GM23338 (cell line): ENCODE measurements at regions not wholly inside any gene's neighbourhood (a gene's known extent, or its start where the extent isn't known, plus 50 kb on each side); places are given as distances from the start of the nearest gene placed in this dataset.
A peak's percentile ranks its signal among the peaks of the same experiment; 100 is the strongest.

Experiments used
- ATAC-seq: fragments of 200-7000 bp; cut with Tn5 transposase; 3 replicates; pipeline ENCODE4 v1.9.1; 2020
- DNase-seq: peaks from one replicate; pipeline ENCODE4 v3.0.0-alpha.2; 2015; ENCODE audit warnings: low spot score
- H2AFZ ChIP-seq: fragments of 200-600 bp; sonication (generic); 2 replicates; pipeline ENCODE4 v1.8.0; 2016; ENCODE audit warnings: antibody characterized with exemption, mild to moderate bottlenecking, moderate library complexity
- H3F3A ChIP-seq: fragments of 200-600 bp; sonication (generic); replicated peaks from 2 replicates; pipeline ENCODE4 v1.8.0; 2017; ENCODE audit warnings: antibody characterized with exemption, mixed run types, low read depth
- H3K27ac ChIP-seq: fragments of 200-600 bp; sonication (generic); 2 replicates; pipeline ENCODE4 v1.6.1; 2016; ENCODE audit warnings: low read depth
- H3K27me3 ChIP-seq: fragments of 200-600 bp; sonication (generic); 2 replicates; pipeline ENCODE4 v1.8.0; 2016; ENCODE audit warnings: mild to moderate bottlenecking, mixed run types, moderate library complexity; ENCODE audit not compliant: insufficient read depth
- H3K36me3 ChIP-seq: fragments of 200-600 bp; sonication (generic); 2 replicates; pipeline ENCODE4 v1.8.0; 2016; ENCODE audit warnings: mild to moderate bottlenecking; ENCODE audit not compliant: insufficient read depth
- H3K4me1 ChIP-seq: fragments of 200-600 bp; sonication (generic); 2 replicates; pipeline ENCODE4 v1.8.0; 2016; ENCODE audit warnings: mild to moderate bottlenecking, moderate library complexity; ENCODE audit not compliant: insufficient read depth
- H3K4me2 ChIP-seq: fragments of 200-600 bp; sonication (generic); 2 replicates; pipeline ENCODE4 v1.7.1; 2017; ENCODE audit warnings: mixed run types
- H3K4me3 ChIP-seq: fragments of 200-600 bp; sonication (generic); 2 replicates; pipeline ENCODE4 v1.6.1; 2016; ENCODE audit warnings: mixed run types
- H3K79me2 ChIP-seq: fragments of 200-600 bp; sonication (generic); replicated peaks from 2 replicates; pipeline ENCODE4 v1.8.0; 2017; ENCODE audit warnings: mild to moderate bottlenecking; ENCODE audit not compliant: insufficient read depth
- H3K9me2 ChIP-seq: fragments of 200-600 bp; sonication (generic); 2 replicates; pipeline ENCODE4 v1.8.0; 2017; ENCODE audit not compliant: insufficient read depth
- H4K20me1 ChIP-seq: fragments of 200-600 bp; sonication (generic); replicated peaks from 2 replicates; pipeline ENCODE4 v1.8.0; 2017; ENCODE audit warnings: mild to moderate bottlenecking; ENCODE audit not compliant: insufficient read depth
- H3K27ac Mint-ChIP-seq: 2 replicates; pipeline ENCODE4 v1.8.0; 2020; ENCODE audit warnings: inconsistent platforms, mild to moderate bottlenecking, moderate library complexity, mixed read lengths
- H3K27me3 Mint-ChIP-seq: 3 replicates; pipeline ENCODE4 v1.8.0; 2022; ENCODE audit warnings: low read depth, mild to moderate bottlenecking, moderate library complexity, mixed read lengths, inconsistent platforms; ENCODE audit not compliant: insufficient read depth, poor library complexity
- H3K36me3 Mint-ChIP-seq: 3 replicates; pipeline ENCODE4 v1.8.0; 2021; ENCODE audit warnings: low read depth, mild to moderate bottlenecking, inconsistent platforms, moderate library complexity, mixed read lengths
- H3K4me1 Mint-ChIP-seq: 3 replicates; pipeline ENCODE4 v1.8.0; 2020; ENCODE audit warnings: mild to moderate bottlenecking, inconsistent platforms, mixed read lengths
- H3K4me3 Mint-ChIP-seq: 3 replicates; pipeline ENCODE4 v1.8.0; 2021; ENCODE audit warnings: moderate library complexity, mild to moderate bottlenecking, inconsistent platforms, mixed read lengths
- H3K9me3 Mint-ChIP-seq: 3 replicates; pipeline ENCODE4 v1.8.0; 2020; ENCODE audit warnings: moderate library complexity, mild to moderate bottlenecking, inconsistent platforms, mixed read lengths
- CREB1 ChIP-seq: fragments of 250-450 bp; sonication (Bioruptor Pico); IDR thresholded peaks from 2 replicates; pipeline ENCODE4 v1.5.0; 2020; ENCODE audit warnings: low read depth, mild to moderate bottlenecking, moderate library complexity
- EZH2phosphoT487 ChIP-seq: fragments of 200-600 bp; sonication (generic); IDR thresholded peaks from one replicate; pipeline ENCODE4 v1.8.1; 2018; ENCODE audit warnings: antibody characterized with exemption; ENCODE audit not compliant: unreplicated experiment
- POLR2AphosphoS5 ChIP-seq: IDR thresholded peaks from 2 replicates; pipeline ENCODE4 v1.6.1; 2016; ENCODE audit warnings: antibody characterized with exemption, low read depth
- STAT1 ChIP-seq: IDR thresholded peaks from one replicate; pipeline ENCODE4 v1.6.1; 2016; ENCODE audit warnings: antibody characterized with exemption; ENCODE audit not compliant: unreplicated experiment
- ZNF114 ChIP-seq: fragments of 250-450 bp; sonication (Bioruptor Pico); IDR thresholded peaks from 2 replicates; pipeline ENCODE4 v1.5.0; 2020; ENCODE audit warnings: mild to moderate bottlenecking, moderate library complexity
- ZNF331 ChIP-seq: fragments of 250-450 bp; sonication (Bioruptor Pico); IDR thresholded peaks from 2 replicates; pipeline ENCODE4 v1.5.0; 2020; ENCODE audit warnings: low read depth, mild to moderate bottlenecking, moderate library complexity
- TF ChIP-seq, protein P1 (sequence below): IDR thresholded peaks from 2 replicates; pipeline ENCODE4 v1.6.1; 2016; ENCODE audit warnings: antibody characterized with exemption
- TF ChIP-seq, protein P2 (sequence below): fragments of 250-450 bp; sonication (Bioruptor Pico); IDR thresholded peaks from 2 replicates; pipeline ENCODE4 v1.5.0; 2020; ENCODE audit warnings: mild to moderate bottlenecking, moderate library complexity
- TF ChIP-seq, protein P3 (sequence below): IDR thresholded peaks from one replicate; pipeline ENCODE4 v1.6.1; 2018; ENCODE audit warnings: antibody characterized with exemption; ENCODE audit not compliant: unreplicated experiment

DNA sequence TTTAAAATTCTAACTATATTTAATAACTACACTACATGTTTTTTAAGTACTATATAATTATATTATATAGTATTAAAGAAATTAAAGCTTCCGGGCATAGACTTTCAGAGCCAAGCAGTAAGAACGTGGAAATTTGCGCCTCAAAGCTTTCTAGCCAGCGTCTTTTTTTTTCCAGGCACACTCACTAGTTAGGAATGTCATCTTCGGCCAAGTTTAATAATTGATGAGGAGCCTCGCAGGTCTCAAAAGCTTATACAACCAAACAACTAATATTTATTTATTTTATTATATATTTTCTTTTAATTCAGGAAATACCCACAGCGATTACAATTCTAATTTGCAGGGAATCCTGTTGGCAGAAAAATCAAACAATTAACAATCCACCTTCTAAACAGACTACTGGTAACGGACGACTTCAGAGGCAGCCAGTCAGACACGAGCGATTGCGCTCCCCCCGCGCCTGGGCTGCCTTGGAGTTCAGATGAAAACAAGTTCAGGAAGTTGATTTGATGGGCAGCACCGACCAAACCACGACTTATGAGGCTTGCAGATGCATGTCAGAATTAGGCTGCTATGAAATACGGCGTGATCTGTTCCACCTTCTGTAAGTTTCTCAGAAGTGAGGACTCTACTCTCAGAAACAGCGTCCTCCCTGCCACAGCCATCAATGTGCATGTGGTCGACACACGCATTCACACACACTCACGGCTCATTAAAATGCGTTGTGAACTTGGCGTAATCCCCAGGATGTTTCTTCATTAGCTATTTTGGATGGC is 431.8 kb upstream of the MGMT start:
- Mint-ChIP-seq H3K9me3 (no peaks in the 10 kb centered on the region), H3K4me3 (no peak overlapping the region), H3K27me3 (peaks cover 2% of the 10 kb centered on the region), H3K27ac (no peak overlapping the region), H3K36me3 (no peaks in the 10 kb centered on the region), H3K4me1 (peaks cover 55% of the 10 kb centered on the region)
- TF ChIP-seq ZNF114 (no peak), EZH2phosphoT487 (no peak), CREB1 (no peak)
- Histone ChIP-seq H3K27ac (no peak overlapping the region), H3K36me3 (no peaks in the 10 kb centered on the region), H3K4me2 (no peak overlapping the region), H2AFZ (no peak overlapping the region), H3K9me2 (no peaks in the 10 kb centered on the region), H3F3A (no peaks in the 10 kb centered on the region), H3K4me3 (no peak overlapping the region), H3K4me1 (peaks cover 30% of the 10 kb centered on the region), H3K27me3 (no peaks in the 10 kb centered on the region), H4K20me1 (no peaks in the 10 kb centered on the region), H3K79me2 (no peaks in the 10 kb centered on the region)
- DNase-seq (no peak), ATAC-seq (no peak)

DNA sequence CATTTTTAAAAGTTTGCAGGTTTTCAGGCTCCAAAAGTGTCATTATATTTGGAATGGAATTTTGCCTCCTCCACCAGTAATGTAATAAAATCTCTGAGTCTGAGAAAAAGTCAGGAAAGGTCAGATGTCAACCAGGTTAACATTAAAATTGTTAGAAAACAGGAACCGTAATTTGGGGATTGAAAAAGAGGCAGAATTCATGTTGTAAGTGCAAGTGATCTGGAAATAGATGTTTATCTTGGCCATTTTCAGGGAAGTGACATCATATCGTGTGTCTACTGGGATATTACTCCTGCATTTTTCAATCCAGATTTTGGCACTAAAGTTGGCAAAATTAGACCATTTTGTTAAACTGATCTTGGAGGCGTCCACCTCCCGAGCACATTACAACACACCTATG is 428.5 kb upstream of the MGMT start:
- no peaks in the 10 kb centered on the region for H3K27me3 Mint-ChIP-seq
- no peak overlapping the region for H3K27ac ChIP-seq
- TF ChIP-seq STAT1 (no peak), ZNF114 (no peak), POLR2AphosphoS5 (no peak), ZNF331 (CRISPR knock-in tag) (no peak)
- TF ChIP-seq, protein P1, sequence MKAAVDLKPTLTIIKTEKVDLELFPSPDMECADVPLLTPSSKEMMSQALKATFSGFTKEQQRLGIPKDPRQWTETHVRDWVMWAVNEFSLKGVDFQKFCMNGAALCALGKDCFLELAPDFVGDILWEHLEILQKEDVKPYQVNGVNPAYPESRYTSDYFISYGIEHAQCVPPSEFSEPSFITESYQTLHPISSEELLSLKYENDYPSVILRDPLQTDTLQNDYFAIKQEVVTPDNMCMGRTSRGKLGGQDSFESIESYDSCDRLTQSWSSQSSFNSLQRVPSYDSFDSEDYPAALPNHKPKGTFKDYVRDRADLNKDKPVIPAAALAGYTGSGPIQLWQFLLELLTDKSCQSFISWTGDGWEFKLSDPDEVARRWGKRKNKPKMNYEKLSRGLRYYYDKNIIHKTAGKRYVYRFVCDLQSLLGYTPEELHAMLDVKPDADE = no peak
- TF ChIP-seq, protein P2, sequence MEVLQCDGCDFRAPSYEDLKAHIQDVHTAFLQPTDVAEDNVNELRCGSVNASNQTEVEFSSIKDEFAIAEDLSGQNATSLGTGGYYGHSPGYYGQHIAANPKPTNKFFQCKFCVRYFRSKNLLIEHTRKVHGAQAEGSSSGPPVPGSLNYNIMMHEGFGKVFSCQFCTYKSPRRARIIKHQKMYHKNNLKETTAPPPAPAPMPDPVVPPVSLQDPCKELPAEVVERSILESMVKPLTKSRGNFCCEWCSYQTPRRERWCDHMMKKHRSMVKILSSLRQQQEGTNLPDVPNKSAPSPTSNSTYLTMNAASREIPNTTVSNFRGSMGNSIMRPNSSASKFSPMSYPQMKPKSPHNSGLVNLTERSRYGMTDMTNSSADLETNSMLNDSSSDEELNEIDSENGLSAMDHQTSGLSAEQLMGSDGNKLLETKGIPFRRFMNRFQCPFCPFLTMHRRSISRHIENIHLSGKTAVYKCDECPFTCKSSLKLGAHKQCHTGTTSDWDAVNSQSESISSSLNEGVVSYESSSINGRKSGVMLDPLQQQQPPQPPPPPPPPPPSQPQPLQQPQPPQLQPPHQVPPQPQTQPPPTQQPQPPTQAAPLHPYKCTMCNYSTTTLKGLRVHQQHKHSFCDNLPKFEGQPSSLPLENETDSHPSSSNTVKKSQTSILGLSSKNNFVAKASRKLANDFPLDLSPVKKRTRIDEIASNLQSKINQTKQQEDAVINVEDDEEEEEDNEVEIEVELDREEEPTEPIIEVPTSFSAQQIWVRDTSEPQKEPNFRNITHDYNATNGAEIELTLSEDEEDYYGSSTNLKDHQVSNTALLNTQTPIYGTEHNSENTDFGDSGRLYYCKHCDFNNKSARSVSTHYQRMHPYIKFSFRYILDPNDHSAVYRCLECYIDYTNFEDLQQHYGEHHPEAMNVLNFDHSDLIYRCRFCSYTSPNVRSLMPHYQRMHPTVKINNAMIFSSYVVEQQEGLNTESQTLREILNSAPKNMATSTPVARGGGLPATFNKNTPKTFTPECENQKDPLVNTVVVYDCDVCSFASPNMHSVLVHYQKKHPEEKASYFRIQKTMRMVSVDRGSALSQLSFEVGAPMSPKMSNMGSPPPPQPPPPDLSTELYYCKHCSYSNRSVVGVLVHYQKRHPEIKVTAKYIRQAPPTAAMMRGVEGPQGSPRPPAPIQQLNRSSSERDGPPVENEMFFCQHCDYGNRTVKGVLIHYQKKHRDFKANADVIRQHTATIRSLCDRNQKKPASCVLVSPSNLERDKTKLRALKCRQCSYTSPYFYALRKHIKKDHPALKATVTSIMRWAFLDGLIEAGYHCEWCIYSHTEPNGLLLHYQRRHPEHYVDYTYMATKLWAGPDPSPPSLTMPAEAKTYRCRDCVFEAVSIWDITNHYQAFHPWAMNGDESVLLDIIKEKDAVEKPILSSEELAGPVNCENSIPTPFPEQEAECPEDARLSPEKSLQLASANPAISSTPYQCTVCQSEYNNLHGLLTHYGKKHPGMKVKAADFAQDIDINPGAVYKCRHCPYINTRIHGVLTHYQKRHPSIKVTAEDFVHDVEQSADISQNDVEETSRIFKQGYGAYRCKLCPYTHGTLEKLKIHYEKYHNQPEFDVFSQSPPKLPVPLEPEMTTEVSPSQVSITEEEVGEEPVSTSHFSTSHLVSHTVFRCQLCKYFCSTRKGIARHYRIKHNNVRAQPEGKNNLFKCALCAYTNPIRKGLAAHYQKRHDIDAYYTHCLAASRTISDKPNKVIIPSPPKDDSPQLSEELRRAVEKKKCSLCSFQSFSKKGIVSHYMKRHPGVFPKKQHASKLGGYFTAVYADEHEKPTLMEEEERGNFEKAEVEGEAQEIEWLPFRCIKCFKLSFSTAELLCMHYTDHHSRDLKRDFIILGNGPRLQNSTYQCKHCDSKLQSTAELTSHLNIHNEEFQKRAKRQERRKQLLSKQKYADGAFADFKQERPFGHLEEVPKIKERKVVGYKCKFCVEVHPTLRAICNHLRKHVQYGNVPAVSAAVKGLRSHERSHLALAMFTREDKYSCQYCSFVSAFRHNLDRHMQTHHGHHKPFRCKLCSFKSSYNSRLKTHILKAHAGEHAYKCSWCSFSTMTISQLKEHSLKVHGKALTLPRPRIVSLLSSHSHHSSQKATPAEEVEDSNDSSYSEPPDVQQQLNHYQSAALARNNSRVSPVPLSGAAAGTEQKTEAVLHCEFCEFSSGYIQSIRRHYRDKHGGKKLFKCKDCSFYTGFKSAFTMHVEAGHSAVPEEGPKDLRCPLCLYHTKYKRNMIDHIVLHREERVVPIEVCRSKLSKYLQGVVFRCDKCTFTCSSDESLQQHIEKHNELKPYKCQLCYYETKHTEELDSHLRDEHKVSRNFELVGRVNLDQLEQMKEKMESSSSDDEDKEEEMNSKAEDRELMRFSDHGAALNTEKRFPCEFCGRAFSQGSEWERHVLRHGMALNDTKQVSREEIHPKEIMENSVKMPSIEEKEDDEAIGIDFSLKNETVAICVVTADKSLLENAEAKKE = no peak
- TF ChIP-seq, protein P3, sequence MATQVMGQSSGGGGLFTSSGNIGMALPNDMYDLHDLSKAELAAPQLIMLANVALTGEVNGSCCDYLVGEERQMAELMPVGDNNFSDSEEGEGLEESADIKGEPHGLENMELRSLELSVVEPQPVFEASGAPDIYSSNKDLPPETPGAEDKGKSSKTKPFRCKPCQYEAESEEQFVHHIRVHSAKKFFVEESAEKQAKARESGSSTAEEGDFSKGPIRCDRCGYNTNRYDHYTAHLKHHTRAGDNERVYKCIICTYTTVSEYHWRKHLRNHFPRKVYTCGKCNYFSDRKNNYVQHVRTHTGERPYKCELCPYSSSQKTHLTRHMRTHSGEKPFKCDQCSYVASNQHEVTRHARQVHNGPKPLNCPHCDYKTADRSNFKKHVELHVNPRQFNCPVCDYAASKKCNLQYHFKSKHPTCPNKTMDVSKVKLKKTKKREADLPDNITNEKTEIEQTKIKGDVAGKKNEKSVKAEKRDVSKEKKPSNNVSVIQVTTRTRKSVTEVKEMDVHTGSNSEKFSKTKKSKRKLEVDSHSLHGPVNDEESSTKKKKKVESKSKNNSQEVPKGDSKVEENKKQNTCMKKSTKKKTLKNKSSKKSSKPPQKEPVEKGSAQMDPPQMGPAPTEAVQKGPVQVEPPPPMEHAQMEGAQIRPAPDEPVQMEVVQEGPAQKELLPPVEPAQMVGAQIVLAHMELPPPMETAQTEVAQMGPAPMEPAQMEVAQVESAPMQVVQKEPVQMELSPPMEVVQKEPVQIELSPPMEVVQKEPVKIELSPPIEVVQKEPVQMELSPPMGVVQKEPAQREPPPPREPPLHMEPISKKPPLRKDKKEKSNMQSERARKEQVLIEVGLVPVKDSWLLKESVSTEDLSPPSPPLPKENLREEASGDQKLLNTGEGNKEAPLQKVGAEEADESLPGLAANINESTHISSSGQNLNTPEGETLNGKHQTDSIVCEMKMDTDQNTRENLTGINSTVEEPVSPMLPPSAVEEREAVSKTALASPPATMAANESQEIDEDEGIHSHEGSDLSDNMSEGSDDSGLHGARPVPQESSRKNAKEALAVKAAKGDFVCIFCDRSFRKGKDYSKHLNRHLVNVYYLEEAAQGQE = no peak

More for the DNA sequence above, 428.5 kb upstream of the MGMT start:
- H3K9me2 ChIP-seq = no peaks in the 10 kb centered on the region
- no peaks in the 10 kb centered on the region for H3K27me3 ChIP-seq
- DNase-seq = no peak
- no peaks in the 10 kb centered on the region for H4K20me1 ChIP-seq
- no peaks in the 10 kb centered on the region for H3K36me3 ChIP-seq
- Mint-ChIP-seq H3K36me3 (no peaks in the 10 kb centered on the region), H3K4me1 (peaks cover 34% of the 10 kb centered on the region), H3K27ac (no peak overlapping the region), H3K4me3 (no peak overlapping the region), H3K9me3 (no peaks in the 10 kb centered on the region)
- H3F3A ChIP-seq = no peaks in the 10 kb centered on the region
- no peak for ATAC-seq
- H3K4me1 ChIP-seq = peaks cover 16% of the 10 kb centered on the region
- H3K4me2 ChIP-seq = peak overlapping the region; percentile 11; the same call in 1 of the 2 replicates
- H3K79me2 ChIP-seq = no peaks in the 10 kb centered on the region
- no peak overlapping the region for H3K4me3 ChIP-seq
- no peak overlapping the region for H2AFZ ChIP-seq
